ENCODE measurements at regions not wholly inside any gene's neighbourhood (a gene's known extent, or its start where the extent isn't known, plus 50 kb on each side); places are given as distances from the start of the nearest gene placed in this dataset.

GRCh38 chr1:212519131-212519530 lies 86.4 kb downstream of the NENF start:
- TF ChIP-seq CTCF (IDR thresholded peaks at IDR 0.05): no peak
- no peak for TF ChIP-seq POLR2A (IDR thresholded peaks at IDR 0.05)
